WERI-Rb-1 (cell line): ENCODE measurements at regions not wholly inside any gene's neighbourhood (a gene's known extent, or its start where the extent isn't known, plus 50 kb on each side); places are given as distances from the start of the nearest gene placed in this dataset.

Source experiments
- DNase-seq: peaks from one replicate; pipeline ENCODE4 v3.0.0-alpha.2; 2020
- H3K27ac ChIP-seq: fragments of 250-450 bp; sonication (Bioruptor Pico); 2 replicates; pipeline ENCODE4 v1.5.1; 2020; ENCODE audit warnings: mild to moderate bottlenecking, moderate library complexity
- H3K27me3 ChIP-seq: fragments of 250-450 bp; sonication (Bioruptor Pico); 2 replicates; pipeline ENCODE4 v1.5.1; 2021; ENCODE audit warnings: mild to moderate bottlenecking, low read depth, moderate library complexity; ENCODE audit not compliant: insufficient read depth, severe bottlenecking
- H3K36me3 ChIP-seq: fragments of 250-450 bp; sonication (Bioruptor Pico); 2 replicates; pipeline ENCODE4 v1.5.1; 2020; ENCODE audit warnings: mild to moderate bottlenecking, moderate library complexity
- H3K4me3 ChIP-seq: 2 replicates; pipeline ENCODE4 v1.5.1; 2011; ENCODE audit warnings: low read depth, mild to moderate bottlenecking, control low read depth, low read length
- H3K9me3 ChIP-seq: fragments of 250-450 bp; sonication (Bioruptor Pico); 2 replicates; pipeline ENCODE4 v1.5.1; 2021; ENCODE audit warnings: mild to moderate bottlenecking, moderate library complexity; ENCODE audit not compliant: severe bottlenecking
- CTCF ChIP-seq: IDR thresholded peaks from 2 replicates; pipeline ENCODE4 v1.5.1; 2011; ENCODE audit warnings: low read depth, mild to moderate bottlenecking, control low read depth, inconsistent platforms, low read length

DNA sequence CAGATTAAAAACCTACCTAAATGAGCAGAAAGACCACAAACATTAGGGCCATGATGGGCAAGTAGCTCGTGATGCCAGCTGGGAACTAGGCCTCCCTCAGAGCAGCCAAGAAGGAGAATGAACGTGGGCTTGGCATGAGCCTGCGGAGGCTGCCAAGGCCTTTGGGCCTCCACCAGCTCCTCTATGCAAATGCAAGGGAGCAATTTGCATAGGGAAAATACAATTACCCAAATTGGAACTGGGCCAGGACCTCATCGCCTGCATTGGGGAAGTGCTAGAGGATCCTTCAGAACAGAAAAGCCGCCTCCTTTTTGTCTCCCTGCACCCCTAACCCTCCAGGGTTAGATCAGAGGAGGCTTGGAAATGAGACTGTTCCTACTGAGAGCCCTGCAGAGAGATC lies 326.4 kb downstream of the SMAD2 start:
- DNase-seq = no peak
- Histone ChIP-seq H3K27me3 (no peaks in the 10 kb centered on the region), H3K9me3 (no peaks in the 10 kb centered on the region), H3K4me3 (no peak overlapping the region), H3K27ac (no peak overlapping the region), H3K36me3 (no peaks in the 10 kb centered on the region)
- no peak for TF ChIP-seq CTCF

GRCh38 chr18:47603158-47603557 lies 327.3 kb downstream of the SMAD2 start:
- Histone ChIP-seq H3K36me3 (no peaks in the 10 kb centered on the region), H3K27ac (no peak overlapping the region), H3K9me3 (no peaks in the 10 kb centered on the region), H3K27me3 (no peaks in the 10 kb centered on the region), H3K4me3 (no peak overlapping the region)
- TF ChIP-seq CTCF = no peak
- no peak for DNase-seq

GRCh38 chr18:47602273-47602897 lies 328.1 kb downstream of the SMAD2 start:
- H3K27me3 ChIP-seq = no peaks in the 10 kb centered on the region
- no peaks in the 10 kb centered on the region for H3K9me3 ChIP-seq
- no peak for TF ChIP-seq CTCF
- no peak overlapping the region for H3K4me3 ChIP-seq
- H3K27ac ChIP-seq = no peak overlapping the region
- H3K36me3 ChIP-seq = no peaks in the 10 kb centered on the region
- no peak for DNase-seq

GRCh38 chr18:47601581-47602272 lies 328.7 kb downstream of the SMAD2 start:
- Histone ChIP-seq H3K9me3 (no peaks in the 10 kb centered on the region), H3K36me3 (no peaks in the 10 kb centered on the region), H3K27ac (no peak overlapping the region), H3K4me3 (no peak overlapping the region), H3K27me3 (no peaks in the 10 kb centered on the region)
- peak; percentile 32; the same call in 1 of the 2 replicates for TF ChIP-seq CTCF
- no peak for DNase-seq

DNA sequence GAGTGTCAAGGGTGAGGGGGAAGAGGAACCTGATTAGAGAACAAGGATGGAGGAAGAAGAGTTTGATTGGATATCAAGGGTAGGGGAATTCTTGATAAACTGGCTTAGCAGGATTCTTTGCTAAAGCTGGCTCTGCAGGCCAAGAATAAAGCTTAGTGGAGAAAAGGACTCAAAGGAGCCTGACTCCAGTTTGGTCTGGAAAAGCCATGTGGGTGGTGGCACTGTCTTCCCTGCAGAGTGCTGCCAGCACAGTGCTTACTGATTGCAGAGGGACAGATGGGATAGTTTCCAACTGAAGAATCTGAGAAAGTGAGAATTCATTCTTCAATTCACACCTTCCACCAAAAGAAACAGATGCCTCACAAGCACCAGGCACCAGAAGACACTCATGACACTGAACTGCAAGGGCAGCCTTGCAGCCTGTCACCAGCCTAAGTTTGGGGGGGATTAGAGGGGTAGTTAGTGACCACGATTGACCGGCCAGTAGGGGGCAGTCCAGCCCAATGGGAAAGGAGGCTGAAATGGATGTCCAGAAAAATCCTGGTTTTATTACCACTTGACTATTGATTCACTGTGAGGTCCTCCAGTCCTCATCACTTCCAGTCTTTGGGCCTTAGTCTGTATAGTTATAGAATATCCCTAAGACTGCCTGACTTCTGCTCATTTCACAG lies 334.5 kb downstream of the SMAD2 start:
- Histone ChIP-seq H3K9me3 (no peaks in the 10 kb centered on the region), H3K27me3 (no peaks in the 10 kb centered on the region), H3K36me3 (no peaks in the 10 kb centered on the region), H3K4me3 (no peak overlapping the region), H3K27ac (no peak overlapping the region)
- peak; percentile 80 for TF ChIP-seq CTCF
- DNase-seq = peak; percentile 78
